SK-N-SH treated with all-trans-retinoic acid at 6 μM for 48 hours (cell line): ENCODE measurements at regions not wholly inside any gene's neighbourhood (a gene's known extent, or its start where the extent isn't known, plus 50 kb on each side); places are given as distances from the start of the nearest gene placed in this dataset.

Experiments used
- CREB5 ChIP-seq: fragments of 250-450 bp; sonication (Bioruptor Pico); IDR thresholded peaks from 2 replicates; pipeline ENCODE4 v1.5.1; 2020; ENCODE audit warnings: low read depth, mild to moderate bottlenecking, moderate library complexity
- CSRNP3 ChIP-seq: fragments of 250-450 bp; sonication (Bioruptor Pico); IDR thresholded peaks from 2 replicates; pipeline ENCODE4 v1.5.1; 2021; ENCODE audit warnings: mild to moderate bottlenecking, moderate library complexity
- ESRRG ChIP-seq: fragments of 250-450 bp; sonication (Bioruptor Pico); IDR thresholded peaks from 2 replicates; pipeline ENCODE4 v1.6.1; 2021; ENCODE audit warnings: mild to moderate bottlenecking
- GLIS3 ChIP-seq: fragments of 250-450 bp; sonication (Bioruptor Pico); IDR thresholded peaks from 2 replicates; pipeline ENCODE4 v1.5.0; 2020; ENCODE audit warnings: mild to moderate bottlenecking, moderate library complexity
- OSR1 ChIP-seq: fragments of 250-450 bp; sonication (Bioruptor Pico); IDR thresholded peaks from 2 replicates; pipeline ENCODE4 v1.8.0; 2022; ENCODE audit warnings: moderate library complexity, mild to moderate bottlenecking, inconsistent platforms
- PATZ1 ChIP-seq: fragments of 250-450 bp; sonication (Bioruptor Pico); IDR thresholded peaks from 2 replicates; pipeline ENCODE4 v1.8.0; 2020; ENCODE audit warnings: mild to moderate bottlenecking, moderate library complexity, borderline replicate concordance
- POU6F1 ChIP-seq: fragments of 250-450 bp; sonication (Bioruptor Pico); IDR thresholded peaks from 2 replicates; pipeline ENCODE4 v1.8.0; 2021; ENCODE audit warnings: low read depth, mild to moderate bottlenecking, moderate library complexity, borderline replicate concordance
- RARB ChIP-seq: fragments of 250-450 bp; sonication (Bioruptor Pico); IDR thresholded peaks from 2 replicates; pipeline ENCODE4 v1.8.0; 2021; ENCODE audit warnings: mild to moderate bottlenecking, moderate library complexity
- TCF4 ChIP-seq: fragments of 250-450 bp; sonication (Bioruptor Pico); IDR thresholded peaks from 2 replicates; pipeline ENCODE4 v1.8.0; 2021; ENCODE audit warnings: mild to moderate bottlenecking, moderate library complexity, borderline replicate concordance
- TOX ChIP-seq: fragments of 250-450 bp; sonication (Bioruptor Pico); IDR thresholded peaks from 2 replicates; pipeline ENCODE4 v1.8.0; 2021; ENCODE audit warnings: mild to moderate bottlenecking, moderate library complexity, borderline replicate concordance
- TSHZ2 ChIP-seq: fragments of 250-450 bp; sonication (Bioruptor Pico); IDR thresholded peaks from 2 replicates; pipeline ENCODE4 v1.5.0; 2020; ENCODE audit warnings: mild to moderate bottlenecking, moderate library complexity
- ZC3H10 ChIP-seq: fragments of 250-450 bp; sonication (Bioruptor Pico); IDR thresholded peaks from 2 replicates; pipeline ENCODE4 v1.5.1; 2021; ENCODE audit warnings: mild to moderate bottlenecking, moderate library complexity
- ZNF565 ChIP-seq: fragments of 450-650 bp; formaldehyde crosslinking; conservative IDR thresholded peaks from 2 replicates; pipeline ENCODE4 v1.5.0; 2020; ENCODE audit warnings: low read depth, mild to moderate bottlenecking, moderate library complexity

- TF ChIP-seq OSR1 (CRISPR knock-in tag) (no peak), TCF4 (CRISPR knock-in tag) (no peak), POU6F1 (CRISPR knock-in tag) (no peak), GLIS3 (no peak), ZC3H10 (CRISPR knock-in tag) (no peak), ESRRG (no peak), CREB5 (no peak), CSRNP3 (CRISPR knock-in tag) (no peak), TSHZ2 (CRISPR knock-in tag) (no peak), ZNF565 (CRISPR knock-in tag) (no peak), RARB (no peak), PATZ1 (no peak), TOX (CRISPR knock-in tag) (no peak)
Observed at GRCh38 chr1:181383695-181384094, 99.6 kb upstream of the CACNA1E start.
